NCI-H82 treated with DMSO at 0.1 percent for 48 hours (cell line): ENCODE measurements at regions not wholly inside any gene's neighbourhood (a gene's known extent, or its start where the extent isn't known, plus 50 kb on each side); places are given as distances from the start of the nearest gene placed in this dataset.
"Not testable (repeated sequence)": the region's sequence is repeated elsewhere in the genome, so short reads cannot be mapped to it uniquely, and the experiment has no call there.

ENCODE experiments used
- DNase-seq: peaks from one replicate; lab custom pipeline; 2025; ENCODE audit not compliant: unreplicated experiment; lab: John Stamatoyannopoulos, UW

GRCh38 chr11:38060920-38061319 lies 1462.9 kb upstream of the RAG2 start:
- no peak for DNase-seq

GRCh38 chr11:38060136-38060535 lies 1462.1 kb upstream of the RAG2 start:
- no peak for DNase-seq

- no peak for DNase-seq
Measured at GRCh38 chr11:38046571-38047135, 1448.6 kb upstream of the RAG2 start.

GRCh38 chr11:38043060-38043459 lies 1445.0 kb upstream of the RAG2 start:
- DNase-seq = no peak

GRCh38 chr11:38038777-38039176 lies 1440.7 kb upstream of the RAG2 start:
- DNase-seq = no peak

- no peak for DNase-seq
Measured at GRCh38 chr11:38019072-38019775, 1421.2 kb upstream of the RAG2 start.

GRCh38 chr11:38014405-38014804 lies 1416.4 kb upstream of the RAG2 start:
- no peak for DNase-seq

GRCh38 chr11:38013157-38013556 lies 1415.1 kb upstream of the RAG2 start:
- no peak for DNase-seq

GRCh38 chr11:38011496-38011895 lies 1413.5 kb upstream of the RAG2 start:
- no peak for DNase-seq

GRCh38 chr11:38009932-38010331 lies 1411.9 kb upstream of the RAG2 start:
- DNase-seq = no peak

- DNase-seq = no peak
Measured at GRCh38 chr11:38006466-38006865, 1408.4 kb upstream of the RAG2 start.

GRCh38 chr11:38005597-38005996 lies 1407.6 kb upstream of the RAG2 start:
- DNase-seq = no peak

GRCh38 chr11:37999171-37999570 lies 1401.1 kb upstream of the RAG2 start:
- no peak for DNase-seq

- no peak for DNase-seq
Measured at GRCh38 chr11:37995886-37996285, 1397.8 kb upstream of the RAG2 start.

GRCh38 chr11:37988031-37988430 lies 1390.0 kb upstream of the RAG2 start:
- DNase-seq = no peak

- DNase-seq = no peak
Measured at GRCh38 chr11:37984991-37985390, 1387.0 kb upstream of the RAG2 start.

- DNase-seq = no peak
Measured at GRCh38 chr11:37978647-37979046, 1380.6 kb upstream of the RAG2 start.

GRCh38 chr11:37973941-37974340 lies 1375.9 kb upstream of the RAG2 start:
- no peak for DNase-seq

- DNase-seq = no peak
Measured at GRCh38 chr11:37972691-37973090, 1374.7 kb upstream of the RAG2 start.

- DNase-seq = not testable (repeated sequence)
Measured at GRCh38 chr11:37969336-37969735, 1371.3 kb upstream of the RAG2 start.

- DNase-seq = no peak
Measured at GRCh38 chr11:37968148-37968547, 1370.1 kb upstream of the RAG2 start.

- no peak for DNase-seq
Measured at GRCh38 chr11:37967635-37968034, 1369.6 kb upstream of the RAG2 start.

GRCh38 chr11:37963440-37963839 lies 1365.4 kb upstream of the RAG2 start:
- no peak for DNase-seq
